ENCODE measurements at regions not wholly inside any gene's neighbourhood (a gene's known extent, or its start where the extent isn't known, plus 50 kb on each side); places are given as distances from the start of the nearest gene placed in this dataset.
A peak's percentile ranks its signal among the peaks of the same experiment; 100 is the strongest.

- Histone ChIP-seq H3K4me1 (ENCODE audit: control insufficient read depth in 1 of 2, insufficient read depth in 2 of 2, low read length in 2 of 2) (no peaks in the 10 kb centered on the region), H3K36me3 (ENCODE audit: control insufficient read depth in 1 of 2, insufficient read depth in 2 of 2, low read length in 2 of 2) (no peaks in the 10 kb centered on the region), H3K27ac (ENCODE audit: low read length) (no peak overlapping the region), H3K9me3 (ENCODE audit: control insufficient read depth in 1 of 2, low read length in 2 of 2) (peaks cover 0 to 6% of the 10 kb centered on the region in 2 donors), H3K4me3 (ENCODE audit: low read depth in 1 of 2, low read length in 2 of 2) (no peak overlapping the region), H3K27me3 (ENCODE audit: low read depth, low read length) (no peaks in the 10 kb centered on the region)
Observed at GRCh38 chr10:78794736-78795455, 273.9 kb upstream of the ZMIZ1 start.

DNA sequence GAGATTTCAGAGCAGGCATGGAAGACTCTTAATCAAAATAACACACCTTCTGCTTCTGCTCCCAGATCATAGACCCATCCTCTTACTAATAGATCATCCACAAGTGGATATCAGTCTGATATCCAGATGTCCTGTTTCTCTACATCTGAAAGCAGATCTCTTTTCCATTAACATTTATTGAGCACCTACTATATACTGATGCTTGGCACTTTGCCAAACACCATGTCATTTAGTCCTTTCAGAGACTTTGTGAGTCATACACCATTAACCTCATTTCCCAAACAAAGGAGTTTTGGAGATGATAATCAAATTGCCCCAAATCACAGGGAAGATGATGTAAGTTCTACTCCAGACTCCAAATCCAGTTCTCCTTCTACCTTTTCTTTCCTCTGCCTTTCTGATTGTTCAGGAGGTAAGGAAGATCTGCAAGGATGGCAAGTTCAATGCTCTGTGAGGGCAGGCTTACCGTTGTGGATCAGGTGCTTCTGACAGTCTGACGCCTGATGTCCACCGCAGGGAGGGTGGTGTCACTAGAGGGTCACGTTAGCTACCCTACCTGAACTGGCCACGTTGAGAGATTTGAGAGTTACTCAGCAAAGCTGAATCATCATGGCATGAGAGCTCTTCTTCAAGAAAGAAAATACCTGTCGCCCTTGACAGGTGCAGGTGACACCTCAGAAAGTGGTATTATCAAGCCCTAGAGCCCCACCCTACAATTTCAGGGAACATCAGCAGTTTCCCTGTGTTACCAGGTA is 269.6 kb upstream of the ZMIZ1 start:
- Histone ChIP-seq H3K4me1 (ENCODE audit: control insufficient read depth in 1 of 2, insufficient read depth in 2 of 2, low read length in 2 of 2) (peaks cover 5 to 13% of the 10 kb centered on the region in 2 donors), H3K4me3 (ENCODE audit: low read depth in 1 of 2, low read length in 2 of 2) (no peak overlapping the region), H3K27ac (ENCODE audit: low read length) (no peak overlapping the region), H3K36me3 (ENCODE audit: control insufficient read depth in 1 of 2, insufficient read depth in 2 of 2, low read length in 2 of 2) (no peaks in the 10 kb centered on the region), H3K9me3 (ENCODE audit: control insufficient read depth in 1 of 2, low read length in 2 of 2) (no peaks in the 10 kb centered on the region), H3K27me3 (ENCODE audit: low read depth, low read length) (no peaks in the 10 kb centered on the region)

- H3K27ac ChIP-seq (ENCODE audit: low read length): no peak overlapping the region
- H3K9me3 ChIP-seq (ENCODE audit: control insufficient read depth in 1 of 2, low read length in 2 of 2): no peaks in the 10 kb centered on the region
- peaks cover 10 to 22% of the 10 kb centered on the region in 2 donors for H3K4me1 ChIP-seq (ENCODE audit: control insufficient read depth in 1 of 2, insufficient read depth in 2 of 2, low read length in 2 of 2)
- no peaks in the 10 kb centered on the region for H3K36me3 ChIP-seq (ENCODE audit: control insufficient read depth in 1 of 2, insufficient read depth in 2 of 2, low read length in 2 of 2)
- H3K27me3 ChIP-seq (ENCODE audit: low read depth, low read length): no peaks in the 10 kb centered on the region
- H3K4me3 ChIP-seq (ENCODE audit: low read depth in 1 of 2, low read length in 2 of 2): no peak overlapping the region
Observed at GRCh38 chr10:78800006-78800405, 268.8 kb upstream of the ZMIZ1 start.

GRCh38 chr10:78800535-78801320 is 268.0 kb upstream of the ZMIZ1 start:
- Histone ChIP-seq H3K27me3 (ENCODE audit: low read depth, low read length) (no peaks in the 10 kb centered on the region), H3K27ac (ENCODE audit: low read length) (no peak overlapping the region), H3K4me1 (ENCODE audit: control insufficient read depth in 1 of 2, insufficient read depth in 2 of 2, low read length in 2 of 2) (peaks cover 14 to 25% of the 10 kb centered on the region in 2 donors), H3K4me3 (ENCODE audit: low read depth in 1 of 2, low read length in 2 of 2) (no peak overlapping the region), H3K9me3 (ENCODE audit: control insufficient read depth in 1 of 2, low read length in 2 of 2) (no peaks in the 10 kb centered on the region), H3K36me3 (ENCODE audit: control insufficient read depth in 1 of 2, insufficient read depth in 2 of 2, low read length in 2 of 2) (no peaks in the 10 kb centered on the region)

DNA sequence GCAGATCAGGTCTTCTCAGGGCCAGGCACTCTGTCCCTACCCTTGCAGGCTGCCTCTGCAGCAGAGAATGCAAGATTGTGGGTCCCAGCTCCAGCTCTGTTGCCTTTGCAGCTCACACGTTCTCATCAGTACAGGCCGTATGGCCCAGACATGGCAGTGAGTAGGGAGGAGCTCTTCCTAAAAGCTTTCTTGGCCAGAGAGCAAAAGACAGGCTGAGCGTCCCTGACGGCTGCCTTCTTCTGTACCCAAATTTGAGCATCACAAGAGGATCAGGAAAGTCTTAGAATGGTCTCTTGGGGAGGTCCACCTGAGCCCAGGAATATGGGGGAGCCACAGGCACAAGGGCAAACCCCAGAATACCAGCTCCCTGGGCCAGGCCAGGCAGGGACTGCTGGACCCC is 266.3 kb upstream of the ZMIZ1 start:
- Histone ChIP-seq H3K4me1 (ENCODE audit: control insufficient read depth in 1 of 2, insufficient read depth in 2 of 2, low read length in 2 of 2) (peaks cover 14 to 25% of the 10 kb centered on the region in 2 donors), H3K9me3 (ENCODE audit: control insufficient read depth in 1 of 2, low read length in 2 of 2) (no peaks in the 10 kb centered on the region), H3K36me3 (ENCODE audit: control insufficient read depth in 1 of 2, insufficient read depth in 2 of 2, low read length in 2 of 2) (no peaks in the 10 kb centered on the region), H3K4me3 (ENCODE audit: low read depth in 1 of 2, low read length in 2 of 2) (no peak overlapping the region), H3K27me3 (ENCODE audit: low read depth, low read length) (no peaks in the 10 kb centered on the region), H3K27ac (ENCODE audit: low read length) (peak overlapping the region; percentile 45)

- H3K27ac ChIP-seq (ENCODE audit: low read length): no peak overlapping the region
- no peak overlapping the region for H3K4me3 ChIP-seq (ENCODE audit: low read depth in 1 of 2, low read length in 2 of 2)
- H3K36me3 ChIP-seq (ENCODE audit: control insufficient read depth in 1 of 2, insufficient read depth in 2 of 2, low read length in 2 of 2): no peaks in the 10 kb centered on the region
- H3K4me1 ChIP-seq (ENCODE audit: control insufficient read depth in 1 of 2, insufficient read depth in 2 of 2, low read length in 2 of 2): peaks cover 14 to 25% of the 10 kb centered on the region in 2 donors
- H3K27me3 ChIP-seq (ENCODE audit: low read depth, low read length): no peaks in the 10 kb centered on the region
- no peaks in the 10 kb centered on the region for H3K9me3 ChIP-seq (ENCODE audit: control insufficient read depth in 1 of 2, low read length in 2 of 2)
Observed at GRCh38 chr10:78802866-78803265, 265.9 kb upstream of the ZMIZ1 start.

DNA sequence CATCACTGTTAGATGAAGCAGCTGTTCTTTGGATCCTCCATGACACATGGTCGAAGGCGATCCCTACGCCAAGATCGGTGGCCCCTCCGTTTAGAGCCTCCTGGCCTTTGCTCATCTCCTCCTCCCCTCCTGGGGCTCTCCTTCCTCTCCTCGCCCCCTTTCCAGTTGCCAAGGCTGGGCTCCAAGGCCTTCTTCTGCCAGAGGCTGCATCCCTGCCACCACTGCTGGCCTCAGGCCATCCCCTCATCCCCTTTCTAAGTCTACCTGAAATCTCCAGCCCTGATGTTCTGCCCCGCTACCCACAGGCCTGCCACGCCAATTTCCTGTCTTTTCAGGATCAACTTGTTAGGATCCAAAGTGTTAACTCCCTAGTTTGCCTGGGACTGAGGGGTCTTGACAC is 265.1 kb upstream of the ZMIZ1 start:
- H3K9me3 ChIP-seq (ENCODE audit: control insufficient read depth in 1 of 2, low read length in 2 of 2): no peaks in the 10 kb centered on the region
- H3K27me3 ChIP-seq (ENCODE audit: low read depth, low read length): no peaks in the 10 kb centered on the region
- no peak overlapping the region for H3K27ac ChIP-seq (ENCODE audit: low read length)
- no peak overlapping the region for H3K4me3 ChIP-seq (ENCODE audit: low read depth in 1 of 2, low read length in 2 of 2)
- H3K4me1 ChIP-seq (ENCODE audit: control insufficient read depth in 1 of 2, insufficient read depth in 2 of 2, low read length in 2 of 2): peaks cover 14 to 25% of the 10 kb centered on the region in 2 donors
- H3K36me3 ChIP-seq (ENCODE audit: control insufficient read depth in 1 of 2, insufficient read depth in 2 of 2, low read length in 2 of 2): no peaks in the 10 kb centered on the region

DNA sequence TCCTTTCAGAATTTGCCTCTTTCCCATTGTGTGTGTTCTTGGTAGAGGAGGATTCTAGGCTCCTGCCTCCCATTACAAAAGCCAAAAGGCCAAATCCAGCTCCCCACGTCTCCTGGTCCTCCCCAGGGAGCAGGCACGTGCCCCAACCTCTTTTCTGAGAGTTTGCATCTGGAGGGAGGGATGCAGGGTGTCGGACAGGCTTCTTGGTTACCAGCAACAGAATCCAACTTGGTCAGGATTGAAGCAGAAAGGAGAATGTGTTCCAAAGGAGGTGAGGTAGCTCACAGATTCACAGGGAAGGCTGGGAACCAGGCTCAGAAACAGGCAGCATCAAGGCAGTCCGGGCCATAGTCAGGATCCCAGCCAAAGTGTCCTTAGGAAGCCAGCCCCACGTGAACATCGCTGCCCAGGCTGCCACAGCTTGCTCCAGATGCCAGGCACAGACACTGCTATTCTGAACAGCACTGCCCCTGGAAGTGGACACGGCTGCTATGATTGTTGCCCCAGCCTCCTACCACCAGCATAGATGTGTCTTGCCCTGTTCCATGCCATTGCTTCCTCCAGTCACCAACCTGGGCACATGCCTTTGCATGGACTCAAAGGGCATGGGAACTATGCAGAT is 264.2 kb upstream of the ZMIZ1 start:
- peaks cover 14 to 25% of the 10 kb centered on the region in 2 donors for H3K4me1 ChIP-seq (ENCODE audit: control insufficient read depth in 1 of 2, insufficient read depth in 2 of 2, low read length in 2 of 2)
- no peaks in the 10 kb centered on the region for H3K36me3 ChIP-seq (ENCODE audit: control insufficient read depth in 1 of 2, insufficient read depth in 2 of 2, low read length in 2 of 2)
- no peak overlapping the region for H3K4me3 ChIP-seq (ENCODE audit: low read depth in 1 of 2, low read length in 2 of 2)
- H3K27ac ChIP-seq (ENCODE audit: low read length): peak overlapping the region; percentile 56
- no peaks in the 10 kb centered on the region for H3K27me3 ChIP-seq (ENCODE audit: low read depth, low read length)
- H3K9me3 ChIP-seq (ENCODE audit: control insufficient read depth in 1 of 2, low read length in 2 of 2): no peaks in the 10 kb centered on the region

GRCh38 chr10:78805176-78805575 is 263.6 kb upstream of the ZMIZ1 start:
- Histone ChIP-seq H3K27me3 (ENCODE audit: low read depth, low read length) (no peaks in the 10 kb centered on the region), H3K36me3 (ENCODE audit: control insufficient read depth in 1 of 2, insufficient read depth in 2 of 2, low read length in 2 of 2) (no peaks in the 10 kb centered on the region), H3K9me3 (ENCODE audit: control insufficient read depth in 1 of 2, low read length in 2 of 2) (no peaks in the 10 kb centered on the region), H3K4me1 (ENCODE audit: control insufficient read depth in 1 of 2, insufficient read depth in 2 of 2, low read length in 2 of 2) (peaks cover 14 to 25% of the 10 kb centered on the region in 2 donors), H3K27ac (ENCODE audit: low read length) (peak overlapping the region; percentile 56), H3K4me3 (ENCODE audit: low read depth in 1 of 2, low read length in 2 of 2) (no peak overlapping the region)

GRCh38 chr10:78806681-78807221 is 262.0 kb upstream of the ZMIZ1 start:
- H3K9me3 ChIP-seq (ENCODE audit: control insufficient read depth in 1 of 2, low read length in 2 of 2): no peaks in the 10 kb centered on the region
- no peaks in the 10 kb centered on the region for H3K36me3 ChIP-seq (ENCODE audit: control insufficient read depth in 1 of 2, insufficient read depth in 2 of 2, low read length in 2 of 2)
- no peak overlapping the region for H3K4me3 ChIP-seq (ENCODE audit: low read depth in 1 of 2, low read length in 2 of 2)
- H3K4me1 ChIP-seq (ENCODE audit: control insufficient read depth in 1 of 2, insufficient read depth in 2 of 2, low read length in 2 of 2): peaks cover 14 to 25% of the 10 kb centered on the region in 2 donors
- H3K27ac ChIP-seq (ENCODE audit: low read length): no peak overlapping the region
- no peaks in the 10 kb centered on the region for H3K27me3 ChIP-seq (ENCODE audit: low read depth, low read length)

Measured in muscle layer of duodenum (tissue), 2 donors.